H54 (cell line): ENCODE measurements at regions not wholly inside any gene's neighbourhood (a gene's known extent, or its start where the extent isn't known, plus 50 kb on each side); places are given as distances from the start of the nearest gene placed in this dataset.

ENCODE experiments used
- DNase-seq: peaks from one replicate; pipeline ENCODE4 v3.0.0; 2011; ENCODE audit warnings: low spot score, mixed read lengths; ENCODE audit not compliant: insufficient read length
- FAIRE-seq: peaks from 3 replicates; lab custom pipeline; 2011; peaks lifted over from hg19 to GRCh38; lab: Jason Lieb, UNC
- POLR2A ChIP-seq: IDR thresholded peaks from 2 replicates; pipeline ENCODE4 v1.6.1; 2011; ENCODE audit warnings: low read depth, mild to moderate bottlenecking, low read length

DNA sequence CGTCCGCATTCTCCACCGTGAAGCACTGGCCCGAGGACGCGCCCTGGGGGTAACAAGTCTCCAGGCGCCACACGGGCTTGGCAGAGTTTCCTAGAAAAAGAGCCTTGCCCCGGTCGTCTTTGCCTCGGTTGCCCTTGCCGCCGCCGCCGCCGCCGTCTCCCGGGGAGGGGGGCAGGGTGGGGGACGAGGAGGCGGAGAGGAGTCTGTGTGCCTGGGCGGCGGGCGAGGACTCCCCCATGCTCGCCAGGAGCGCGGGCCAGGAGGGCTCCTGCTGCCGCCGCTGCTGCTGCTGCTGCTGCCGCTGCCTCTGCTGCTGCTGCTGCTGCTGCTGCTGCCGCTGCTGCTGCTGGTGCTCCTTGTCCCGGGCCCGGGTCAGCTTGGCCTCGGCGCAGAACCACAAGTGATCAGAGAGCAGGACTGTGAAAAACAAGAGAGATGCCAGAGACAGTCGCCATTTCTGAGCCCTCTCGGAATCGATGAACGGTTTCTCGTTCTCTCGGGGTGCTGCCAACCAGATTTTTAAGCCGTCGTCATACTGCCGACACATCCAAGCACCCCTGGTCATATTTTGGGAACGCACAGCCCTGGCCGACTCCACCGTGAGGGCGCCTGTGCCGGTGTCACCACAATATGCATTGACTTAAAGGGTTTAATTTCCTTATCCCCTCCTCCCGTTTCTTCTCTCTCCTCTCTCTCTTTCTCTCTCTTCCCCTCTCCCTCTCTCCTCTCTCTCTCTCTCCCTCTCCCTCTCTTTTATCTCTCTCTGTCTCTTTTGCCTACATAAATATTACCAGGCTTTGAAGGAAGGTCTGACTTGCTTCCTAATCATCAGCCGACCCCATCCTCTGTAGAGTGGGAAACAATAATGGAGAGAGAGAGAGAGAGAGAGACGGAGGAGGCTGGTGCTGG, 349.1 kb downstream of the LIG4 start:
- TF ChIP-seq POLR2A: no peak
- FAIRE-seq (peak; percentile 85), DNase-seq (peak; percentile 66)

DNA sequence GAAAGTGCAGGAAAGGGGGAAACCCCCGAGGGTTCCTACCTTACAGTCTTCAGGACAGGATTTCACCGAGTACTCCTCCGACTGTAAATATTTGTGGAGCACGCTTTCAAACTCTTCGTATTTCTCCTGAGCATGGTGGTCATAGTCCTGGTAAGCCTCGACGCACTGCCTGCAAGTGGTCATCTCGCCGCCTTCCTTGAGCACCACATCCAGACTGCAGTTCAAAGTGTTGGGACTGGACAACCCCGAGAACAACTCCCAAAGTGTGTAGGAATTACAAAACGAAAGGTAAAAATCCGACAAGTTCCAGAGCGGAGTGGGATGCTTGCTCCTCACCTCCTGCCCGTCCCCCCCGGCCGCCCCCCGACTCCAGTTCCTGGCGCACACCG, 349.7 kb downstream of the LIG4 start:
- no peak for TF ChIP-seq POLR2A
- no peak for DNase-seq
- FAIRE-seq: no peak

GRCh38 chr13:107865318-107865575, 350.1 kb downstream of the LIG4 start:
- DNase-seq: no peak
- TF ChIP-seq POLR2A: no peak
- FAIRE-seq: no peak

DNA sequence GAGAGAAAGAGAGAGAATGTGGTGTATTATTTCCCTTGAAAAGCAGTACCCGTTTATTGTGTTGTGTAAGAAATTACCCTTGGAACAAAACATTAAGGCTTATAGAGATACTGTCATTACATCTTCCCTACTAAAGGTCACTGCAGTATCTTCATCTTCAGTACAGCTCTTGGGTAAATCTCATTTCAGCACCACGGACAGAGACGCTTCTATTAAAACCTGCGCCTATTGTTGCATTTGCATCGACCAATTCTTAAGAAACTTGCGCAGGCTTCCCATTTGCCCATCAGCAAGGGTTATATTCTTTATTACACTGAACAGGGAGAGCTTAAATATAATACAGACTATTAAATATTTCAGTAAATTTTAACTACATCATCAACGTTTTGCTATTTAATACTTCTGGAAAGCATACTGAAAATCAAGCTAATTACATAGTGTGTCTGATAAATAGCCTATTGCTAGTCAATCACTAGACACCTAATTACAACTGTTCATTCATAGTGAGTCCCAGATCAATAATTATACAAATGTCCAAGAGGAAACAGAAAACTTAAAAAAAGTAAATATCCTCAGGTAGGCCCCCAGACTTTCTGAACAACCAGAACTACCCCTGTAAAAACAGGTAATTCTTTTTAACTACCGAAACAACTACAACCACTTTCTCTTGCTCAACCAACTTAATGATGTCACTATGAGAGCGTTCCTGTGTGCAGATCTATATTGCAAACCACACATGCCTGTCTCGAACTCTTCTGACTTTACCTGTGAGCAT, 350.6 kb downstream of the LIG4 start:
- peak; percentile 98 for FAIRE-seq
- no peak for TF ChIP-seq POLR2A
- peak; percentile 47 for DNase-seq

GRCh38 chr13:107860284-107860683, 355.1 kb downstream of the LIG4 start:
- DNase-seq: no peak
- TF ChIP-seq POLR2A: no peak
- no peak for FAIRE-seq

DNA sequence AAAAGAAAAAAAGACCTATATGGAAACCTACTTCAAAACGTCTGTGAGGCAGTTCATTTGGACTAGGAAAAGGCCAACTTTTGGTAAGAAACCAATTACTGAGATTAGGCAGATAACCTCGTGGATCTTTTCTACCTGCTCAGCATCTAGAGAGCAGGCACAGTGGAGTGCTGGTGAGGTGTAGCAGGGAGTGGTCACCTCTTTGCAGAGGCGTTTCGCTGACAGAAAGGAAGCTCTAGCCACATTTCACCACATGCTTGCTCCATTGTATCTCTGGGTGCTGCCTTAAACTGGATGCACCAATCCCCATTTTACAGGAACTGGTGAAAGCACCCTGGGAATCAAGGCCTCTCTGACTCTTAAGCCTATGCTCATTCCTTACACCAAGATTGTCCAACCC, 360.5 kb downstream of the LIG4 start:
- TF ChIP-seq POLR2A: no peak
- FAIRE-seq: no peak

GRCh38 chr13:107852072-107852471, 363.3 kb downstream of the LIG4 start:
- FAIRE-seq (peak; percentile 94), DNase-seq (peak; percentile 26)
- TF ChIP-seq POLR2A: no peak

More for the DNA sequence above, 360.5 kb downstream of the LIG4 start:
- no peak for DNase-seq

DNA sequence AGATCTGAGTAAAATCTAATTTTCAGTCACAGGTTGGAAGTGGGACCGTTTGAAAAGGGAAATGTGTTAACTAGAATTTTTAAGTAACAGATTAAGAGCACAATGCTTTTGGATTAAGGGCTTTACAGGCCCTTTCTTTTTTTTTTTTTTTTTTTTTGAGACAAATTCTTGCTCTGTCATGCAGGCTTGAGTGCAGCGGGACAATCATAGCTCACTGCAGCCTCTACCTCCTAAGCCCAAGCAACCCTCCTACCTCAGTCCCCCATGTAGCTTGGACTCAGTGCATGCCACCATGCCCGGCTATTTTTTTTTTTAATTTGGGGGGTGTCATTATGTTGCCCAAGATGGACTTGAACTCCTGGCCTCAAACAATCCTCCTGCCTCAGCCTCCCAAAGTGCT, 363.7 kb downstream of the LIG4 start:
- DNase-seq: no peak
- no peak for TF ChIP-seq POLR2A
- no peak for FAIRE-seq

DNA sequence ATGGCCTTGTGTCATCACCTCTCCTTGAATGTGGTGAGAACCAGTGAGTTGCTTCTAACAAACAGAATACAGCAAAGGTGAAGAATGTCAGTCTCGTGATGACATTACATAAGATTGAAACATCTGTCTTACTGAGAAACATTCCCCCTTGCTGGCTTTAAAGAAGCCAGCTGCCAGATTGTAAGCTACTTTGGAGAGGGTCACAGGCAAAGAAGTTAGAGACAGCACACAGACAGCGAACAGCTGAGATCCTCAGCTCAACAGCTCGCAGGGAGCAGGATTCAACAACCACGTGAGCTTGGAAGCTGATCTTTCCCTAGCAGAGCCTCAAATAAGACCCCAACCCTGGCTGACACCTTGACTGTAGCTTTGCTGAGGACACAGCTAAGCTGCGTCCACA, 367.9 kb downstream of the LIG4 start:
- peak; percentile 95 for FAIRE-seq
- no peak for TF ChIP-seq POLR2A

GRCh38 chr13:107846642-107847041, 368.7 kb downstream of the LIG4 start:
- DNase-seq (no peak), FAIRE-seq (no peak)
- TF ChIP-seq POLR2A: no peak

More for the DNA sequence above, 367.9 kb downstream of the LIG4 start:
- DNase-seq: no peak

- no peak for TF ChIP-seq POLR2A
- FAIRE-seq: peak; percentile 89
- DNase-seq: no peak
Measured at GRCh38 chr13:107845911-107846310, 369.4 kb downstream of the LIG4 start.

- DNase-seq (no peak), FAIRE-seq (no peak)
- TF ChIP-seq POLR2A: no peak
Measured at GRCh38 chr13:107843681-107844080, 371.7 kb downstream of the LIG4 start.

DNA sequence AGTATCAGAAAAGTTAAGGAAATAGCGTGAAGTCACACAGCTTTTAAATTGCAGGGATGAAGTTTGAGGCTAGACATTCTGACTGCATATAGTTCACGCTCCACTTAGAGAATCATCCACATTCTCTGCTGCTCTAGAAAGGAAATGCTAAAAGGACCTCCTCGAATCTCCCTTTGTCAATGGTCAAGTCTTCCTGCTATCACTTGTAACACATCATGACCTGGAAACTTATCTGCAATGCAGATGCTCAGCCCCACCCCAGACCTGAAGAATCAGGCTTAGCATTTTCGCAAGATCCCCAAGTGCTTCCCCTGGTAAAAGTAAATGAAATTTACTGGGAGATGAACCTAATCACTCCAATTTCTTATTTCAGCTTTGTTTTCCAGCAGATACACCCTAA, 372.1 kb downstream of the LIG4 start:
- DNase-seq (no peak), FAIRE-seq (no peak)
- TF ChIP-seq POLR2A: no peak

GRCh38 chr13:107842562-107843180, 372.7 kb downstream of the LIG4 start:
- TF ChIP-seq POLR2A: no peak
- FAIRE-seq (peak; percentile 99), DNase-seq (no peak)

DNA sequence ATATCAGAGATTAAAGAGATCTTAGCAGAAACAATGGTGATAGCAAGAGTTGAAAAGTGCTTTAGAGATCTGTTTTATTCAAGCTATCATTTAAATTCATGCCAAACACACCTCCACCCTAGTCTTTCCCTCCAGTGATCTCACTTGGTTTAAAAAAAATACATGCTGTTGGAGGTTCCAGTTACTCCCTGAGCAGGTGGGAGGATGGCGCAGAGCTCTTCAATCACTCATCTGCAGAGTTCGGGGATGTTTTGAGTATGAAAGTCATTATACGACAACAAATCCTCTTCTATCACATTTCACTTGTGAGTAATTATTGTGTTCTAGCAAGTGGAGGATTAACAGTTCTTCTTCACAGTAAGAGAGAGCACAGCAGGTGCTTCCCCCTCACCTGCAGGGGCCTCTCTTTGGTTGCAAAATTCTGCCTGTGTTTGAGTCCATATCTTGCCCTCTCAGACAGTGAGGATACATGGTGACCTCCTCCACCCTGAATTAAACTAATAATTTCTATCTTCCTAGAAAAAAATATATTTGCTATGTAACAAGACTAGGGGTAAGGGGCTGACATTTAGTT, 376.7 kb downstream of the LIG4 start:
- no peak for TF ChIP-seq POLR2A
- DNase-seq (no peak), FAIRE-seq (no peak)
